ENCODE measurements at regions not wholly inside any gene's neighbourhood (a gene's known extent, or its start where the extent isn't known, plus 50 kb on each side); places are given as distances from the start of the nearest gene placed in this dataset.

DNA sequence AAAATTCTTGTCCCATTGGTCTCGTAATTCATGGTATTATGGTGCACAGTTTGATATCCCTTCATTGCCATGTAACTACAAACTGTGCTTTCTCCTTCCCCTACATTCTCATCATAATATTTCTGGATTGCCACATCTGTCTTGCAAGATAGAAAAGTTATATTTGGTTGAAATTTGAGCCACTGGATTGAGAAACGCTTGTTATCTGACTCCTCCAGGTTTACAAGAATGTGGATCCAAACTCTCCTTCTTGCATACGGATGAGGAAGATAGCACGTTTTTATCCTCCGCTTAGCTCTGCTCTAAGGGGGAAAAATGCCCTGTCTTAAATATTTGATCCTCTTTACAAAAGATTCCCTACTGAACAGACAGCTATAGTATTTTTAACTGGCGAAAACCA is 438.2 kb downstream of the TSN start (continued):
- TF ChIP-seq, protein P1, sequence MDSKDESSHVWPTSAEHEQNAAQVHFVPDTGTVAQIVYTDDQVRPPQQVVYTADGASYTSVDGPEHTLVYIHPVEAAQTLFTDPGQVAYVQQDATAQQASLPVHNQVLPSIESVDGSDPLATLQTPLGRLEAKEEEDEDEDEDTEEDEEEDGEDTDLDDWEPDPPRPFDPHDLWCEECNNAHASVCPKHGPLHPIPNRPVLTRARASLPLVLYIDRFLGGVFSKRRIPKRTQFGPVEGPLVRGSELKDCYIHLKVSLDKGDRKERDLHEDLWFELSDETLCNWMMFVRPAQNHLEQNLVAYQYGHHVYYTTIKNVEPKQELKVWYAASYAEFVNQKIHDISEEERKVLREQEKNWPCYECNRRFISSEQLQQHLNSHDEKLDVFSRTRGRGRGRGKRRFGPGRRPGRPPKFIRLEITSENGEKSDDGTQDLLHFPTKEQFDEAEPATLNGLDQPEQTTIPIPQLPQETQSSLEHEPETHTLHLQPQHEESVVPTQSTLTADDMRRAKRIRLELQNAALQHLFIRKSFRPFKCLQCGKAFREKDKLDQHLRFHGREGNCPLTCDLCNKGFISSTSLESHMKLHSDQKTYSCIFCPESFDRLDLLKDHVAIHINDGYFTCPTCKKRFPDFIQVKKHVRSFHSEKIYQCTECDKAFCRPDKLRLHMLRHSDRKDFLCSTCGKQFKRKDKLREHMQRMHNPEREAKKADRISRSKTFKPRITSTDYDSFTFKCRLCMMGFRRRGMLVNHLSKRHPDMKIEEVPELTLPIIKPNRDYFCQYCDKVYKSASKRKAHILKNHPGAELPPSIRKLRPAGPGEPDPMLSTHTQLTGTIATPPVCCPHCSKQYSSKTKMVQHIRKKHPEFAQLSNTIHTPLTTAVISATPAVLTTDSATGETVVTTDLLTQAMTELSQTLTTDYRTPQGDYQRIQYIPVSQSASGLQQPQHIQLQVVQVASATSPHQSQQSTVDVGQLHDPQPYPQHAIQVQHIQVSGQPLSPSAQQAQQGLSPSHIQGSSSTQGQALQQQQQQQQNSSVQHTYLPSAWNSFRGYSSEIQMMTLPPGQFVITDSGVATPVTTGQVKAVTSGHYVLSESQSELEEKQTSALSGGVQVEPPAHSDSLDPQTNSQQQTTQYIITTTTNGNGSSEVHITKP (IDR thresholded peaks at IDR 0.05; ENCODE audit: partially characterized antibody): no peak
- no peak for TF ChIP-seq MEIS2 (IDR thresholded peaks at IDR 0.05; ENCODE audit: partially characterized antibody)
- TF ChIP-seq RFX1 (IDR thresholded peaks at IDR 0.05): no peak
- no peak for TF ChIP-seq KAT7 (CRISPR knock-in tag; IDR thresholded peaks at IDR 0.05; ENCODE audit: borderline replicate concordance)
- no peak for TF ChIP-seq HOXB6 (CRISPR knock-in tag; IDR thresholded peaks at IDR 0.05; ENCODE audit: borderline replicate concordance)
- no peak for TF ChIP-seq KHSRP (IDR thresholded peaks at IDR 0.05)
- TF ChIP-seq HDAC1 (IDR thresholded peaks at IDR 0.05): 0 out of 4 replicates have a peak, but pooled peaks of 1 of the 2 experiments have one; percentile 22
- peak; percentile 64 for TF ChIP-seq CCNT2 (IDR thresholded peaks at IDR 0.05; ENCODE audit: borderline replicate concordance, extremely low read depth, insufficient read length, low read depth, low read length)
- no peak for TF ChIP-seq ZFP30 (CRISPR knock-in tag; IDR thresholded peaks at IDR 0.05; ENCODE audit: borderline replicate concordance)
- no peak for TF ChIP-seq YBX1 (IDR thresholded peaks at IDR 0.05)
- peak; percentile 77 for TF ChIP-seq EP300 (IDR thresholded peaks at IDR 0.05; ENCODE audit: low read length)
- no peak for TF ChIP-seq FOXA1 (IDR thresholded peaks at IDR 0.05; ENCODE audit: borderline replicate concordance)
- TF ChIP-seq CEBPB (tag; IDR thresholded peaks at IDR 0.05): peak; percentile 95
- TF ChIP-seq, protein P2, sequence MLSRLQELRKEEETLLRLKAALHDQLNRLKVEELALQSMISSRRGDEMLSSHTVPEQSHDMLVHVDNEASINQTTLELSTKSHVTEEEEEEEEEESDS (CRISPR knock-in tag; IDR thresholded peaks at IDR 0.05): no peak
- TF ChIP-seq HSF4 (CRISPR knock-in tag; IDR thresholded peaks at IDR 0.05; ENCODE audit: borderline replicate concordance): no peak
- TF ChIP-seq ZNF584 (CRISPR knock-in tag; IDR thresholded peaks at IDR 0.05; ENCODE audit: low read depth): 0 out of 2 replicates have a peak, but pooled peaks have one; percentile 35
- no peak for TF ChIP-seq LCOR (CRISPR knock-in tag; IDR thresholded peaks at IDR 0.05)
- TF ChIP-seq ZSCAN29 (IDR thresholded peaks at IDR 0.05): no peak
- TF ChIP-seq SETDB1 (IDR thresholded peaks at IDR 0.05; ENCODE audit: low read length): no peak
- no peak for TF ChIP-seq DNMT1 (IDR thresholded peaks at IDR 0.05)
- TF ChIP-seq, protein P3, sequence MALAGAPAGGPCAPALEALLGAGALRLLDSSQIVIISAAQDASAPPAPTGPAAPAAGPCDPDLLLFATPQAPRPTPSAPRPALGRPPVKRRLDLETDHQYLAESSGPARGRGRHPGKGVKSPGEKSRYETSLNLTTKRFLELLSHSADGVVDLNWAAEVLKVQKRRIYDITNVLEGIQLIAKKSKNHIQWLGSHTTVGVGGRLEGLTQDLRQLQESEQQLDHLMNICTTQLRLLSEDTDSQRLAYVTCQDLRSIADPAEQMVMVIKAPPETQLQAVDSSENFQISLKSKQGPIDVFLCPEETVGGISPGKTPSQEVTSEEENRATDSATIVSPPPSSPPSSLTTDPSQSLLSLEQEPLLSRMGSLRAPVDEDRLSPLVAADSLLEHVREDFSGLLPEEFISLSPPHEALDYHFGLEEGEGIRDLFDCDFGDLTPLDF (CRISPR knock-in tag; IDR thresholded peaks at IDR 0.05): no peak
- TF ChIP-seq, protein P4, sequence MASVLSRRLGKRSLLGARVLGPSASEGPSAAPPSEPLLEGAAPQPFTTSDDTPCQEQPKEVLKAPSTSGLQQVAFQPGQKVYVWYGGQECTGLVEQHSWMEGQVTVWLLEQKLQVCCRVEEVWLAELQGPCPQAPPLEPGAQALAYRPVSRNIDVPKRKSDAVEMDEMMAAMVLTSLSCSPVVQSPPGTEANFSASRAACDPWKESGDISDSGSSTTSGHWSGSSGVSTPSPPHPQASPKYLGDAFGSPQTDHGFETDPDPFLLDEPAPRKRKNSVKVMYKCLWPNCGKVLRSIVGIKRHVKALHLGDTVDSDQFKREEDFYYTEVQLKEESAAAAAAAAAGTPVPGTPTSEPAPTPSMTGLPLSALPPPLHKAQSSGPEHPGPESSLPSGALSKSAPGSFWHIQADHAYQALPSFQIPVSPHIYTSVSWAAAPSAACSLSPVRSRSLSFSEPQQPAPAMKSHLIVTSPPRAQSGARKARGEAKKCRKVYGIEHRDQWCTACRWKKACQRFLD (CRISPR knock-in tag; IDR thresholded peaks at IDR 0.05): no peak
- TF ChIP-seq HDAC2 (IDR thresholded peaks at IDR 0.05): 0 out of 2 replicates have a peak, but pooled peaks have one; percentile 29
- no peak for TF ChIP-seq ZNF79 (CRISPR knock-in tag; IDR thresholded peaks at IDR 0.05; ENCODE audit: low read depth)
- TF ChIP-seq ARNT (IDR thresholded peaks at IDR 0.05): no peak
